NOMO-1 (cell line): ENCODE measurements at regions not wholly inside any gene's neighbourhood (a gene's known extent, or its start where the extent isn't known, plus 50 kb on each side); places are given as distances from the start of the nearest gene placed in this dataset.

Experiments
- DNase-seq, 2 experiments: peaks; one replicate each; lab custom pipeline; 2025; ENCODE audit not compliant: unreplicated experiment in 2 of 2; lab: John Stamatoyannopoulos, UW

DNA sequence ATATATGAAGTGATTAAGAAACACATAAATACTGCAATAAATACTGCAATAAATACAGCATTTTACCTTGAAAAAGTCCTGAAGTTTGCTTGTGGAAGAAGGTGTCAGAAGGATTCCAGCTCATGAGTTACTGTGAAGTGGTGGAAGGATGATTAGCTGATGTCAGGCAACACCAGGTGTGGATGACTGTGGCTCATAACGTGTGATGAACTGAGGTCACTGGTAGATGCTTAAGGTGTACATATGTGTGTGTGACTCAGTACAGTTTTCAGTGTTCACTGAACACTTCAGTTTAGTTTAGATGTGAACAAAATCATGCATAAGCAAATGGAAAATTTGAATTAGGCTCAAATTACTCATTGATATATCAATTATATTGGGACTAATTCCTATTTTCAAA lies 1045.0 kb downstream of the NTRK3 start:
- DNase-seq = no peak

DNA sequence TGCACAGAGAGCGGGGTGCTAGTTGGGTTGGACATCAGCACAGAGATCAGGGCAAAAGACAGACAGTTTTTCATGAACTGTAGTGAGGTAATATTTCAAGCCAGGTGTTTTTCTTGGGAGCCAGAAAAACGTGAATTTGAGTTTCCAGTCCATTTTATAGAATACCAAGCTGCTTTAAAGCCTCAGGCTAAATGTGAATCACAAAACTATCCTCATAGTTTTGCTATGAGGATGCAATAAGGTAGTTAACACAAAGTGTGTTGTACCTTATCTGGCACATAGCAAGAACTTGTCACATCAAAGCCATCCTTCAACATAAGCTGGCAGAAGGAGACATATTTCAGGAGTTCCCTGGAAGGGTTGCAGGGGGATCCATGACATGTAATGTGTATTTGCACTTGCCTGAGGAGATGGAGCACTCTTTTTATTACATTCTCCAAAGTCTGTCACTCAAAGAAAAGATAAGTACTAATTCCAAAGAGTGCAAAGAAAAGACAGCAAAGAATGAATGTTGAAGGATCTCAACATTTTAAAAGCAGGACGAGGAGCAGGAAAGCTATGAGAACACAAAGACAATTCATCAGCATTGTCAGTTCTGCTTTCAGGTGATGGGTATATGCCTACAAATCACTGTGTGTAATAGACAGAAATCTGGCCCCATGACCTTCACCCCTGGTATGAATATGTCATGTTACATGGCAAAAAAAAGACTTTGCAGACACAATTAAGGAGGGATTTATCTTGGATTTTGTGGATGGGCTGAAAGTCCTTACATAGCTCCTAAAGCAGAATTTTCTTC lies 1046.4 kb downstream of the NTRK3 start:
- no peak for DNase-seq

GRCh38 chr15:87207990-87208580 lies 1048.5 kb downstream of the NTRK3 start:
- DNase-seq = no peak

DNA sequence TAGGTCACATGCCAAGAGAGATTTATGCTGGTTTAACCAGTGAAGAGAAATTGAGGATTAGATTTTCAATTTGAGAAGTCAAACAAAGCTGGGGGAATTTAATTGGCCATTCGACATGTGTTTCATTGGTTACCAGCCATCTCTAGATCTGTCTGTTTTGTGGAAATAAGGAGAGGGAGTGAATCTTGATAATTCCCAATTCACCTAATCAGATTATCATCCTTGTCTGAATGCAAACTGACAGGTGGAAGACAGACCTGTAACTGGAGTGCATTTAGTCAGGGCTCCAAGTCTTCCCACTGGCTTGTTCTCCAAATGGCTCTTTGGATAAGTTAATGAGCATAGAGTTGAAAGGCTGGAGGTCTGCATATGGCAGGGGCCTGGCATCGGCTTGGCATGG lies 1049.3 kb downstream of the NTRK3 start:
- DNase-seq = no peak

DNA sequence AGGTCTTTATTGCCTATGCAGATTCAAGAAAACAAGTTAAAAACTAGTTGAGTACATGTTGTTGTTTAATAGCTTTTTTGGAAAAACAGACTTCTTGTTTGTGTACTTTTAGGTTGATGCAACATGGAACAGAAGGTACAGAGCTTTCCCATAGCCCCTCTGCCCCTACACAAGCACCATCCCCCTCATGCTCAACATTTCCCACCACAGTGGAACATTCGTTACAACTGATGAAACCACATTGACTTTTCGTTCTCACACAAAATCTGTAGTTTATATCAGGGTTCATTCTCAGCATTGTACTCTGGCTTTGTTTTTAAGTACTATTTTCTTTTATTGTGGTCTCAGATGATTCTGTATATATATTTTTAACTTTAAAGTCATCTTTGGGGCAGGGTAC lies 1054.6 kb downstream of the NTRK3 start:
- no peak for DNase-seq

DNA sequence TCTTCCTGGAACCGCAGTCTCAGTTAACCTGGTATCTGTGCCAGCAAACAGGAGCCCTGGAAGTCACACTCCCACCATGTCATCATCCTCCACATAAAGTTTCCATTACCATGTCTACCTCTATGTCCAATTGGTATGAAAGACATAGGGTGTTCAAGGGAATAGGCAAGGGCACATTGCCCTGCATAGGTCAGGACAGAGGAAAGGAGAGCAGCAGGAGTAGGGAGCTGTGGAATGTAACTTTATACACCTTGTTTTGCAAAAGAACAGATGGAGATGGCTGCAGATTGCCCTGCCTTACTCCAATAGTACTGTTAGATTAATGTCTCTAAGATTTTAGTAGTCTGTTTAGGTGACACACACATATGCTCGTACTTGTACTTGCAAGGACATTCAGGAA lies 1056.4 kb downstream of the NTRK3 start:
- DNase-seq = no peak

- no peak for DNase-seq
Observed at GRCh38 chr15:87197981-87198380, 1058.6 kb downstream of the NTRK3 start.

- DNase-seq = no peak
Observed at GRCh38 chr15:87196498-87196897, 1060.0 kb downstream of the NTRK3 start.

- DNase-seq = no peak
Observed at GRCh38 chr15:87193481-87193880, 1063.1 kb downstream of the NTRK3 start.

GRCh38 chr15:87167706-87168105 lies 1088.0 kb downstream of the AGBL1 start:
- no peak for DNase-seq

GRCh38 chr15:87167055-87167454 lies 1087.4 kb downstream of the AGBL1 start:
- DNase-seq = no peak

DNA sequence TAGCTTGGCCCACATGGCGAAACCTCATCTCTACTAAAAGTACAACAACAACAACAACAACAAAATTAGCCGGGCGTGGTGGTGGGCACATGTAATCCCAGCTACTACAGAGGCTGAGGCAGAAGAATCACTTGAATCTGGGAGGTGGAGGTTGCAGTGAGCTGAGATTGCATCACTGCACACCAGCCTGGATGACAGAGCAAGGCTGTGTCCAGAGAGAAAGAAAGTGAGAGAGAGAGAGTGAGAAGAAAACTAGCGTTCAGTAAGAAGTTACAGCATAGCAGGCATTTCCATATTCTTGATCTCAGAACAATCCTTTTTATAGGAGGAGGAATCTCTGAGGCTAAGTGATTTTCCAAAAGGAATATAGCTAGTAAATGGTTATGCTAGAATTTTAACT lies 1076.1 kb downstream of the AGBL1 start:
- no peak for DNase-seq

- no peak for DNase-seq
Observed at GRCh38 chr15:87154761-87155160, 1075.1 kb downstream of the AGBL1 start.

DNA sequence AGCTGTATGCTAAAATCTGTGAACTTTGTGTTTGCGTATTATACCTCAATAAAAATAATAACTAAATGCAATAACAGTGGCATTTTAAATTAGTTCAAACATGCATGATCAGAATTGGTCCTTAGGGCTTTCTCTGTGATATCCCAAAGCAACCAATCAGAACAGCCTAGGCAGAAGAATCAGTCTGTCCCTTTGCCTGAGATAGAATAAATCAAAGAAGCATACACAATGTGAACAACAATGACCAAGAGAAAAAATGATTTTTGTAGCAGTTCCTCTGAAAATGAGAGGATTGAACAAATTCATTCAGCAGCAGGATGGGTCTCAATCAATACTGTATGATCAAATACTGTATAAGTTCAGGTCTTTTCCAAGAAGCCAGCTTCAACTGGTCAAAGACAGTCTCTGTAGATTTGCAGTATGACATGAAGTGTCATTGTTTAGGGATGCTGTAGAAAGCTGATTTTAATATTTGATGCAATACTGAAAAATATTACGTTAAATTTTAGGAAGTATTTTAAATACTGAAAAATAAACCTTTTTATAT lies 1071.6 kb downstream of the AGBL1 start:
- DNase-seq = no peak

GRCh38 chr15:87145696-87146095 lies 1066.0 kb downstream of the AGBL1 start:
- no peak for DNase-seq

- no peak for DNase-seq
Observed at GRCh38 chr15:87144775-87145174, 1065.1 kb downstream of the AGBL1 start.

- no peak for DNase-seq
Observed at GRCh38 chr15:87142096-87142495, 1062.4 kb downstream of the AGBL1 start.

DNA sequence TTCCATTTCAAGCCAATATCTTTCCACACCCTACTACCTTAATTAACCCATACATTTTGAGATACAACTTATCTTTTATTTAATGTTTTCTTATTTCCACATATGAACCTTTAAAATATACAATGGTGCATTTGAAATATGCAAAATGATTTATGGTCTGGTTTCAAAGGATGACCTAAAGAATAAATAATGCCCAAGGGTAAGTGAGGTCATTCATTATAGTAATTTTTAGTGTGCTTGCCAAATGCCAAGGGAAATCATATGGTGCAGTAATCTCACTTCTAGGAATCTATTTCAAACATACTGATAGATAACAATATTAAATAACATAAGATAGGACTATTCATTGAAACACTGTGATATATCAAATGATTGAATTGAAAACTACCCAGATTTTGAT lies 1055.4 kb downstream of the AGBL1 start:
- no peak for DNase-seq

DNA sequence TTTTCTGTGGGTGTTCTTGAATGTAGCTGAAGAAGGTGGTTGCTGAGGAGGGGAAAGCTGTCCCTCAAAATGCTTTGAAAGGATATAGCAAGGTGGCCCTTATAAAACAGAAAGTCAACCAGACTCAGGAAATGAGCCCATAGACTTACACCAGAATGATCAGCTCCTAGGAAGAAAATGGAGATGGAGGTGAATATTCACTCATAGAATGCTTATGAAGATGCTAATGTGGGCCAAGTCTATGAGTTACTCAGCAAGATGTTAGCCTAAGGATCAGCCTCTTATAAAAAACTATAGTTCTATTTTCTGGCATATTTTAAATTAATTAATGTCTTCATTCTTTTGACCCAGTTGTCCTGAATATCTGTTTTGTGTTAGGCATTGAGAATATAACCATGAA lies 1054.0 kb downstream of the AGBL1 start:
- no peak for DNase-seq

- DNase-seq = no peak
Observed at GRCh38 chr15:87131067-87131466, 1051.4 kb downstream of the AGBL1 start.

- no peak for DNase-seq
Observed at GRCh38 chr15:87129916-87130315, 1050.2 kb downstream of the AGBL1 start.

GRCh38 chr15:87123676-87124382 lies 1044.2 kb downstream of the AGBL1 start:
- DNase-seq = no peak
